HepG2 (cell line): ENCODE measurements at regions not wholly inside any gene's neighbourhood (a gene's known extent, or its start where the extent isn't known, plus 50 kb on each side); places are given as distances from the start of the nearest gene placed in this dataset.

Source experiments
- ATAC-seq: fragments of 200-7000 bp; cut with Tn5 transposase; 3 replicates; pipeline ENCODE4 v1.9.1; 2020; ENCODE audit warnings: mild to moderate bottlenecking, moderate library complexity
- BruUV-seq: library from RNA; stranded (reverse); fragments of 400-500 nt; replicated peaks from 2 replicates; lab custom pipeline; 2021; lab: Mats Ljungman, UMichigan
- CTCF ChIA-PET: fragments of 300-600 bp; formaldehyde crosslinking; extraction: SDS; loops from one replicate; lab custom pipeline; 2021; ENCODE audit warnings: low total read pairs, inconsistent platforms, low intra/inter-chr PET ratio; lab: Yijun Ruan, JAX
- POLR2A ChIA-PET: fragments of 350-600 bp; sonication (Branson Sonifier 250); formaldehyde crosslinking; loops from one replicate; lab custom pipeline; 2020; ENCODE audit warnings: antibody characterized with exemption, inconsistent platforms; lab: Yijun Ruan, JAX
- DNase-seq: peaks from one replicate; pipeline ENCODE4 v3.0.0-alpha.2; 2015; ENCODE audit warnings: low spot score
- FAIRE-seq: peaks from 3 replicates; lab custom pipeline; 2011; peaks lifted over from hg19 to GRCh38; lab: Jason Lieb, UNC
- H2AFZ ChIP-seq: one replicate; pipeline ENCODE4 v1.6.1; 2011; ENCODE audit warnings: low read length, inconsistent platforms
- H3K27ac ChIP-seq: fragments of 300-600 bp; 3 replicates; pipeline ENCODE4 v1.8.0; 2011; ENCODE audit warnings: mixed run types, mild to moderate bottlenecking, mixed read lengths, low read length, inconsistent platforms; ENCODE audit not compliant: insufficient read depth; ENCODE audit errors: extremely low read length
- H3K27me3 ChIP-seq, 2 experiments: fragments of 200-600 bp in 1 of 2; 2 replicates in 1 of 2; 3 replicates in 1 of 2; pipeline versions ENCODE4 v1.6.0 to v1.8.0; 2011; ENCODE audit warnings: low read length in 2 of 2, mild to moderate bottlenecking in 2 of 2, moderate library complexity in 2 of 2, inconsistent platforms in 1 of 2; ENCODE audit not compliant: insufficient read depth in 2 of 2, control insufficient read depth in 1 of 2
- H3K36me3 ChIP-seq, 2 experiments: fragments of 200-600 bp in 1 of 2; replicated peaks in 1 of 2; 2 replicates in 1 of 2; 3 replicates in 1 of 2; pipeline versions ENCODE4 v1.5.1 to v1.8.0; 2011; ENCODE audit warnings: low read length in 2 of 2, inconsistent platforms in 1 of 2; ENCODE audit not compliant: insufficient read depth in 2 of 2, control insufficient read depth in 1 of 2
- H3K4me1 ChIP-seq: 2 replicates; pipeline ENCODE4 v1.5.1; 2012; ENCODE audit warnings: low read length, inconsistent platforms; ENCODE audit not compliant: insufficient read depth
- H3K4me2 ChIP-seq: 2 replicates; pipeline ENCODE4 v1.6.0; 2011; ENCODE audit warnings: low read depth, low read length, inconsistent platforms
- H3K4me3 ChIP-seq, 3 experiments: fragments of 200-600 bp in 1 of 3; sonication (generic), shearing (Covaris generic) in 1 of 3; replicated peaks in 1 of 3; 2 replicates each; pipeline ENCODE4 v1.5.1; 2011 to 2016; ENCODE audit warnings: low read length in 3 of 3, inconsistent platforms in 2 of 3, low read depth in 2 of 3, mild to moderate bottlenecking in 2 of 3, control low read depth in 1 of 3, mixed read lengths in 1 of 3; ENCODE audit not compliant: insufficient read depth in 1 of 3
- H3K79me2 ChIP-seq: one replicate; pipeline ENCODE4 v1.6.1; 2011; ENCODE audit warnings: low read length, inconsistent platforms; ENCODE audit not compliant: insufficient read depth
- H3K9ac ChIP-seq: 2 replicates; pipeline ENCODE4 v1.6.0; 2011; ENCODE audit warnings: mild to moderate bottlenecking, low read depth, low read length, inconsistent platforms; ENCODE audit not compliant: insufficient read depth
- H3K9me3 ChIP-seq: 2 replicates; pipeline ENCODE4 v1.5.1; 2012; ENCODE audit warnings: mild to moderate bottlenecking, low read length
- H4K20me1 ChIP-seq: 2 replicates; pipeline ENCODE4 v1.6.0; 2011; ENCODE audit warnings: inconsistent platforms, mild to moderate bottlenecking, low read length, moderate library complexity; ENCODE audit not compliant: insufficient read depth
- CBX2 ChIP-seq, 2 experiments: fragments of 200-600 bp in 1 of 2; sonication (generic); formaldehyde crosslinking in 1 of 2; IDR thresholded peaks; 2 replicates each; pipeline versions ENCODE4 v1.7.0 to v1.8.1; 2018 to 2022; ENCODE audit warnings: low read depth in 2 of 2, low read length in 1 of 2, mild to moderate bottlenecking in 1 of 2, missing genetic modification reagents in 1 of 2
- CREB3 ChIP-seq: sonication (generic); formaldehyde crosslinking; IDR thresholded peaks from 2 replicates; pipeline ENCODE4 v1.5.0; 2020; ENCODE audit warnings: missing genetic modification reagents
- HBP1 ChIP-seq: IDR thresholded peaks from 2 replicates; pipeline ENCODE4 v1.6.1; 2016; ENCODE audit warnings: low read depth, control low read depth
- SMAD9 ChIP-seq: sonication (generic); formaldehyde crosslinking; IDR thresholded peaks from 2 replicates; pipeline ENCODE4 v1.5.1; 2020; ENCODE audit warnings: mild to moderate bottlenecking, missing genetic modification reagents
- TCF12 ChIP-seq, 2 experiments: fragments of 450-650 bp in 1 of 2; sonication (generic) in 1 of 2; formaldehyde crosslinking in 1 of 2; IDR thresholded peaks; 2 replicates each; pipeline versions ENCODE4 v1.6.1 to v1.8.0; 2017 to 2022; ENCODE audit warnings: antibody characterized with exemption in 1 of 2, mild to moderate bottlenecking in 1 of 2, missing genetic modification reagents in 1 of 2, moderate library complexity in 1 of 2
- ZNF160 ChIP-seq: sonication (generic); formaldehyde crosslinking; IDR thresholded peaks from 2 replicates; pipeline ENCODE4 v1.8.0; 2022; ENCODE audit warnings: mild to moderate bottlenecking, inconsistent platforms, missing genetic modification reagents
- ZNF207 ChIP-seq: fragments of 450-650 bp; IDR thresholded peaks from 2 replicates; pipeline ENCODE4 v1.6.1; 2016; ENCODE audit warnings: antibody characterized with exemption, borderline replicate concordance
- ZNF232 ChIP-seq: sonication (generic); formaldehyde crosslinking; IDR thresholded peaks from 2 replicates; pipeline ENCODE4 v1.4.0; 2020; ENCODE audit warnings: missing genetic modification reagents, borderline replicate concordance
- ZNF274 ChIP-seq: sonication (generic); formaldehyde crosslinking; IDR thresholded peaks from 2 replicates; pipeline ENCODE4 v1.5.1; 2020; ENCODE audit warnings: mild to moderate bottlenecking, missing genetic modification reagents
- ZNF282 ChIP-seq: fragments of 450-650 bp; IDR thresholded peaks from 2 replicates; pipeline ENCODE4 v1.6.1; 2018; ENCODE audit not compliant: partially characterized antibody
- ZNF331 ChIP-seq: sonication (generic); formaldehyde crosslinking; IDR thresholded peaks from 2 replicates; pipeline ENCODE4 v1.4.0; 2020; ENCODE audit warnings: missing genetic modification reagents
- ZNF546 ChIP-seq: sonication (generic); formaldehyde crosslinking; conservative IDR thresholded peaks from 2 replicates; pipeline ENCODE4 v1.8.1; 2023; ENCODE audit warnings: mild to moderate bottlenecking, missing genetic modification reagents
- ZNF564 ChIP-seq: sonication (generic); formaldehyde crosslinking; IDR thresholded peaks from 2 replicates; pipeline ENCODE4 v1.8.1; 2023; ENCODE audit warnings: mild to moderate bottlenecking, missing genetic modification reagents
- ZNF687 ChIP-seq: sonication (generic); formaldehyde crosslinking; IDR thresholded peaks from 2 replicates; pipeline ENCODE4 v1.5.1; 2020; ENCODE audit warnings: mild to moderate bottlenecking, missing genetic modification reagents, moderate library complexity
- in situ Hi-C: cut with HindIII; loops from 2 replicates; pipeline ENCODE4 v1.10.0; 2017; ENCODE audit warnings: low pct_unique_long_range_greater_than_20kb; ENCODE audit not compliant: extremely low pct_ligation_motif_present
- intact Hi-C: fragments of 100-400 bp; cut with micrococcal nuclease; formaldehyde crosslinking; loops from one replicate; pipeline ENCODE4 v1.10.0; 2022; ENCODE audit not compliant: unreplicated experiment

GRCh38 chr3:152531717-152532116, 263.0 kb downstream of the MBNL1 start:
- intact Hi-C loops = no loop called here
- FAIRE-seq = no peak
- TF ChIP-seq ZNF331 (no peak), HBP1 (CRISPR knock-in tag) (no peak), ZNF274 (CRISPR knock-in tag) (no peak), CREB3 (CRISPR knock-in tag) (no peak), ZNF564 (CRISPR knock-in tag) (no peak), ZNF207 (no peak), ZNF546 (CRISPR knock-in tag) (no peak), CBX2 (IDR thresholded peaks at IDR 0.05; ENCODE audit: low read depth, low read length) (no peak), CBX2 (CRISPR knock-in tag; IDR thresholded peaks at IDR 0.05; ENCODE audit: low read depth) (no peak), ZNF282 (no peak), ZNF232 (CRISPR knock-in tag) (no peak), ZNF687 (CRISPR knock-in tag) (no peak), SMAD9 (CRISPR knock-in tag) (no peak), TCF12 (IDR thresholded peaks at IDR 0.05) (no peak), TCF12 (CRISPR knock-in tag; IDR thresholded peaks at IDR 0.05) (no peak), ZNF160 (CRISPR knock-in tag) (no peak)
- TF ChIP-seq, all 625 proteins: peak for 0
- POLR2A ChIA-PET = no interaction called here
- no TSS peak for BruUV-seq
- H2AFZ ChIP-seq = no peak overlapping the region
- no peaks in the 10 kb centered on the region for H3K4me1 ChIP-seq
- H3K79me2 ChIP-seq = no peaks in the 10 kb centered on the region
- H3K9me3 ChIP-seq = no peaks in the 10 kb centered on the region
- in situ Hi-C loops = no loop called here
- no peak for ATAC-seq
- CTCF ChIA-PET = no interaction called here
- H3K9ac ChIP-seq = no peak overlapping the region
- H3K36me3 ChIP-seq = no peaks in the 10 kb centered on the region
- no peak overlapping the region for H3K4me2 ChIP-seq
- H3K27me3 ChIP-seq = no peaks in the 10 kb centered on the region
- H3K27ac ChIP-seq = no peak overlapping the region
- no peaks in the 10 kb centered on the region for H4K20me1 ChIP-seq
- DNase-seq = no peak
- H3K4me3 ChIP-seq = no peak overlapping the region
